Astrocyte of the hippocampus (primary cell): ENCODE measurements at regions not wholly inside any gene's neighbourhood (a gene's known extent, or its start where the extent isn't known, plus 50 kb on each side); places are given as distances from the start of the nearest gene placed in this dataset.

Source experiments
- DNase-seq: peaks from one replicate; pipeline ENCODE4 v3.0.0; 2011; ENCODE audit warnings: low read depth, low spot score

DNA sequence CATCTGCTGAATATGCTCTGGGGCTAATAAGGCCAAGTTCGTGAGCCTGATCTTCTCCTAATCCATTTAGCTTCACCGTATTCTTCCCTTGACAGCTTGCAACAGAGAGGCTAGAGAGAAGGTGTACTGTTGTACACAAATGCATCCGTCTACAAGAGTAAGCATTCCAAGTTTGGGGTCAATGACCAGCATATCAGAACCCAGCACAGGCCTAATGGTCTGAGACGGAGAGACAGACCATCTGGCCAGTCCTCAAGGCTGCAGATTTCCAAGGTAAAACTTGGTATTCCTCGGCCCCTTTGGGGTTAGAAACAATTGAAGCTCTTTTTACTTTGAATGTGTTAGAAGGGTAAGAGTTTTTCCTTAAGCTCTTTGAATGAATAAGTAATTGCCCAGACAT is 481.2 kb upstream of the KLF4 start:
- no peak for DNase-seq

DNA sequence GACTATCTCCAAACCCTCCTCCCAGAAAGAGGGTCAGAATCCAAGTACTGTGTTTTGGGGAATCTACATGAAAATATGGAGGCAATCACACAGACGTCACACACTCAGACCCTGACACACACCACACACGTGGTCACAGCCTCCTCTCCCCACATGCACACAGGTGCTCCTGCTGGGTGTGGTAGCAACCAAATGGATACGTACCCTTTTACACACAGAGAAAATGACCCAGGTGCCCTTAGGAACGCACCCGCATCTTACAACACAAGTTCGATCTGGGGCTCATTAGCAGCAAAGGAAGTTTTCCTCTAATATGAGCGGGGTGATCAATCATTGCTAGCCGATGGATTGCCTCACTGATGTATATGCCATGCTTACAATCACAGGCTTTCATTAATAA is 480.2 kb upstream of the KLF4 start:
- DNase-seq = no peak

DNA sequence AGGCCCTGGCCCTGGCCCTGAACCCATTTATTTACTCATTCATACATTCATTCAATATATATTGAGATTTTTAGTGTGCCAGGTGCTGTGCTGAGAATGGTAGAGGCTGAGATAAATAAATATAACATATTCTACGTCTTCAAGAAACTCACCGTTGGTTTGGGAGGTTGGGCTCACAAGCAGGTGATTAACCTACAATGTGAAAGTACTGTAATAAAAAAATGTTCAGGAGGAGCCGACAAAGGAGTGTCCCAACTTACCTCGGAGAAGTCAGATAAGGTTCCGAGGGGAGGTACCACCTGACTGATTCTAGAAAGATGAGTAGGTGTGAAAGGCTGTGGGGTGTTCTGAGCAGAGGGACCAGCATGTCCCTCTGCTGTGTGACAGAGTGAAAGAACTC is 479.6 kb upstream of the KLF4 start:
- DNase-seq = no peak

DNA sequence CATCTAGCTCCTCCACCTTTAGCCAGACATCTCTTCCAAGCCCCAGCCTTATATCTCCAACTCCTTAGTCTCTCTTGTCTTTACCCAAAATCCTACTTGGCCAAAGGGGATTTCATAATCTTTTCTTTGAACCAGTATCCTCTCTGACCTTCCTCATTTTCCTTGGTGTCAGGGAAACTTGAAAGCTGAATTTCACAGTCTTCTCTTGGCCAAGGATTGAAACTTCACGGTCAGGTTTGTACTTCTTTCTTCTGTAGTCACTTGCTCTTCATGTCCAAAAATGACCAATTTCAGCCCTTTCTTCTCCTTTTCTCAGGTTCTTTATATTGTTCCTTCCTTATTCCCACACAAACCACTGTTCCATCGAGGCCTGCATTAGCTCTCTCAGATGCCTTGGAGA is 473.7 kb upstream of the KLF4 start:
- no peak for DNase-seq

DNA sequence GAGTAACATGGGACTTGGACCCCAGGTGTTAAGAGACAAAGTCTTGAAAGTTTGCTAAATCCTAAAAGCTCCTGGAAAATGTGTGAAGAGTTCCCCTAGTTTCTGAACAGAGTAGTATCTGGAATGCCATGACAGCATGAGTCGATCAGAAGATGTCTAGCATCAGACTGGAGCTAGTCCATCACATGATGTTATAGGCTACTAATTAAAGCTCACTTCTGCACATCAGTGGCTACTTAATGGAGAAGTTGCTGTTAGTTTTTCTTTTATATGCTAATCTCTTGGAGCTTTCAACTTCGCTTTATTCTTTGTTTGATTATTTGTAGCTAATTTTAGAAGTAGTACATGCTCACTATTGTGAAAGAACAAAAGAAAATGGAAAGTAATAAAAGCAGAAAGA is 471.3 kb upstream of the KLF4 start:
- DNase-seq = no peak

DNA sequence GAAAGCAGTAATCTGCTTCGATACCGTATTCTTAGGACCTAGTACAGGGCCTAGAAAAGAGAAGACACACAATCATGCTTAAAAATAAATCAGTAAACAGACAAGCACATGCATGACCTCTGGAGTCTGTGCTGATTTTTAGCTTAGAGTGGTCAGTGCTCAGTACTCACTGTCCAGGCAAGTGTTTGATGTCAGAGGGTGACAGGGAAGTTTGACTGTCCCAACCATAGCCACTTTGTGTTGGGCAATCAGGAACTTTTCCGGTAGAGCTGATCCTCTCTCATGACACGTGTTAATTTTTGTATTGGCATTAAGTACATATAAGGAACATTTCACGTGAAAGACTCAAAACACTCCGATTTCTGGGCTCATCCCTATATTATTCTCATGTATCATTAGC is 464.7 kb upstream of the KLF4 start:
- no peak for DNase-seq

DNA sequence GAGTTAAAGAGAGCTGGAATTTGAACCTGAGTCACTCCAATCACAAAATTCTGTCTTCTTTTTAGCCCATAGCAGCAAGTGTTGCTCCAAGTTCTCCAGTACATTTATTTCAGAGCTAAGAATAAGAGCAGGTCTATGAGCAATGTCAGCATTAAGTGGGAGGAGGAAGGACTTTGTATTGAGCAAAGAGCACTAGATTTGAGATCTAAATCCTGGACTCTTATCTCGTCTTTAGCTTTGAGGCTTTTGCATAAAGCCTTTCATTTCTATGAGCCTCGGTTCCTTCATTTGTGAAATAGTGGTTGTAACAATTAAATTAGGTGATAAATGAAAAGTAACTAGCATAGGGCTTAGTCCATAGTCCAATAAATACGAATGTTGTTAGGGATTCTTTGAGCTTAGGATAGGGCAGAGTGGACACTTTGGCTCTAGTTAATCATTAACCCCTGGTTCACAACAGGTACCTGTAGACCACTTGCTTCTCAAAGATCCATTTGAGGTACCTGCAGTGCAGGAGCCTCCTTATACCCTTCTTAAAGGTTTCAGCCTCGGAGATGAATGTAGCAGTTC is 464.1 kb upstream of the KLF4 start:
- DNase-seq = no peak

DNA sequence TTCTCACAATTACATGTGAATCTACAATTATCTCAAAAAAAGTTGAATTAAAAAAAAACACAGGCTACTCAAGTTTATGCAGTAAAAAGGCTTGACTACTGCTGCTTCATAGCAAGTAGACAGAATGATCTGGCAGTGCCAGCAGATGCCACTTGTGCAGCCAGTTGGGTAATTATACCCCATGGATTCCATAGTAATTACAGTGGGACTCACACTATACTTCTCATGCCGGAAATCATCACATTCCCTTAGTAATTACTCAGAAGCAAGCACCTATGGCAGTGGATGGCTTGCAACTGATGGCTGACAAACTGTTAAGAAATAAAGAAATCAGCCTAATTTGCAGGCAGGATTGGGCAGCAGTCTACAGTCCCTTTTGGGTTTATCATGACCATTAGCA is 463.2 kb upstream of the KLF4 start:
- DNase-seq = peak; percentile 6

DNA sequence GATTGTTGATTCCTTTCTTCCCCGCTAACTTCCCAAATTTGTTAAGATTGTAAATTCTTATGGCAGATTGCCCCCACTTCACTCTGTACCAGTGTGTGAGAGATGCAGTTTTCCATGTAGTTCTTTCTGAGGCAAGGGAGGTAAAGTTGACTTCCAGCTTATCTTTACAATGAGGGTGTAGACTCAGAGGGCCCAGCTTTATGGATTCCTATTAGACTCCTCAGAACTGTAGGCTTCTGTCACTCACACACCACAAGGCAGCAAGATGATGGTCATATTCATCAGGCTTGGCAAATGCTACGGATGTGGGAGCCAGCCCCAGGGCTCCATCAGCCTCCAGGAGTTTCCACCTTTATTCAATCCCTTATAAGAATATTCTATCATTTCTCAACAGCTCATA is 461.9 kb upstream of the KLF4 start:
- DNase-seq = no peak

DNA sequence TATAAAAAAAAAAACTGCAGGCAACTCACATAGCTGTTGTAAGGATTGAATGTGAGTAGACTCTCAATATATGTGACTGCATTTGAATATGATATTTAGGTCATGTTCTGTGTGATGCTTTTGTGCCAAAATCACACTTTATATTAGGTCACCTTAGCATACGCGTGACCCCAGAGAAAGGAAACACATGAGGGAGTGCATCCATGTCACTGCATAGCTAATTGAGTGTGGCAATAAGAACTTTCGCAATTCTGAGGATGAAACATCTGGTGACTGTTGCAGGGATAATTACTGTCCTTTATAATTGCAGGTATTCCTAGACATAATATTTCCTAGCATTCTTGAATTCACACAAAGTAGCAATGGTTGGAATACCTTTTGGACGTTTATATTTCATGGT is 459.5 kb upstream of the KLF4 start:
- DNase-seq = no peak

DNA sequence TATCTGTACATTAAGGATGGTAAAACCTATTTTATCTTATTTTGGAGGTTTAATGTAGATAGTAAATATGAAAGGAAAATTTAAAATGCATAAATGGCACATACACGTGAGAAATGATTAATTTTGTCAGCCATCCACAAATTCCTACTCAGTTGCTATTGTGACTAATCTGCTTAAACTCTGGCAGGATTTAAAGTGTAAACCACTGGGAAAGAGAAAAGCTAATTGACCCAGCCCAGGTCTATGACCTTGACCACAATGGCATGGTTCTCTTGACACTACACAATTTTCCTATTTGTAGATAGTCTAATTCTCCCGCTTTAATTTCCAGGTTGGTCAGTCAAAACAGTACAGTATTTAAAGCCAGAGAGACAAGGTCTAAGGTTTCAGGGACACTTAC is 459.0 kb upstream of the KLF4 start:
- DNase-seq = peak; percentile 4

DNA sequence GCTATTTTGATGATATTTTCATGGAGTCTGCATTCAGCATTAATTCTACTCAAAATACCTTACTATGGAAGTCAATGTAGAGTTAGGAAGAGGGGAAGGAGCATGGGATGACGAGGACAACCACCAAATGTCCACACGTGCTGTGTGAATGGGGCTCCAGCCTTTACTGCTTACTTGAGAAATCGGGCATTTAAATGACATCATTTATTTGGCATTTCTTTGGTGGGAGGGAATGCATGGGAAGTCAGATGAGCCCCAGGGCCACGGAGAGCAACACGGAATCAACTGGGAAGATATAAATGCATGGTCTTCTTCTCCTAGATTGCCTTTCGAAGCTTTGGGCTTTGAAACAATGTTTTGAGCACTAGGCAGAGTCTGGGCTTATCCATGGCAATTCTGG is 458.5 kb upstream of the KLF4 start:
- DNase-seq = peak; percentile 8

DNA sequence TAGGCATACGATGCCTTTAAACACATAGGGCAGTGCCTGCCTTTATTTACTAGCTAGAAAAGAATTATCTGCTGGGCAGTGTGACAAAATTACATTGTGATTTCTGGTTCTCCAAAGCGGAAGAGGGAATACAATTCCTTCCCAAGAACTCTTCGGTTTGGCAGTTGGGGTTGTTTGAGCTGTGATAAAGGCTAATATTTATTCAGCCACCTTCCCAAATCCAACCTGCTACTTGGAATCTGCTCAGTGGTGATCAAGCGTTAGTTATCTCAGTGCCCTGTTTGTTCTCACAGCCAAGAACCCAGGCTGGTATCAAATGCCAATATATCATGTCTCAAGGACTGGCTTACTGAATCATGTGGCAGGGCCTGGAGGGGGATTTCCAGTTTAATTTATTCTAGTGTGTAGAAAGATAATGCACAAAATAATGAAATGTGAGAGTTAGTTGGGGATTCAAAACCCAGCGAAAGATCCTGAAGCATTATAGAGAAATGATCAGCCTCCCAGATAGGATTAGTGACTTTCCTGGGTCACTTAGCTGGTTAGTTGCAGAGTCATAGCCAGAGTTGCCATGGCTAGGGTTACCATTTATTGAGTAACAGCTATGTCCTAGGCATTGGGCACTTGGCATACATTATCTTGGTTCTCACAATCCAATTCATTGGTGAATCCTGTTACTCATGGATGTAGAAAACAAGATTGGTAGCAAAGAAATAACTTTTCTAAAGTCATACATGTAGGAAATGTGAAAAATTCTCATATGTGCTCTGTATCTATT is 457.0 kb upstream of the KLF4 start:
- DNase-seq = no peak

DNA sequence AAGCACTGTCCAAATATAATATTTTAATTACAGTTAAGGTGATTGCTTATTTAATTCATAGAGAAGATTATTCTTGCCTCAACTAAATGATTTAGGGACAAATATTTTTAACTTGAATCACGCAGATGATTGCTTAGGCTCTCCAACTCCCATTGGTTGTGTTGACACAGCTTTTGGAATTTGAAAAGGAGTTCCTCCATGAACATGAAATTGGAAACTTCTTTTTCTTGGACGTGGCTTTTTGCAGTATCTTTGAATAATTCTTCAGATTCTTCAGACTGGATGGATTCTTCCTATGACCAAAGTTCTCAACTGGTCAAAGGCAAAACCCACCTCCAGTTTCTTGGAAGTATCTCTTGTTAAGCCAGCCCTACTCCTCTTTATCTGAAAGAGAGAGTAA is 456.4 kb upstream of the KLF4 start:
- no peak for DNase-seq

DNA sequence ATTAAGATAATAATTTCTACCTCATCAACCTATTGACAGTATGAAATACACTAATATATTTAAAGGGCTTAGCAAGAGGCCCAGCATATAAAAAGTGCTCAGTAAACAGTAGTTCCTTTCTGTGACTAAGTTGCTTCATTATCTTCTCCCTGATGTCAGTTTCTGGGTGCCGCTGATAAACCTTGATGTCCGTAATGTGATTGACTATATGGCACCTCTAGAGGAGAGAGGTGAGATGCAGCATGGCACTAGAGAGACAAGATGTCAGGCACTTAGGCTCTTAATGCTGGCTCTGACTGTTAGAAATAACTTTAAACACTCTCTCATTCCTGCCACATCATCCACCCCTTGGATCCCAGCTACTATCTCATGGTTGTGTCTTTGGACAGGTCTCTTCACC is 455.9 kb upstream of the KLF4 start:
- DNase-seq = no peak

DNA sequence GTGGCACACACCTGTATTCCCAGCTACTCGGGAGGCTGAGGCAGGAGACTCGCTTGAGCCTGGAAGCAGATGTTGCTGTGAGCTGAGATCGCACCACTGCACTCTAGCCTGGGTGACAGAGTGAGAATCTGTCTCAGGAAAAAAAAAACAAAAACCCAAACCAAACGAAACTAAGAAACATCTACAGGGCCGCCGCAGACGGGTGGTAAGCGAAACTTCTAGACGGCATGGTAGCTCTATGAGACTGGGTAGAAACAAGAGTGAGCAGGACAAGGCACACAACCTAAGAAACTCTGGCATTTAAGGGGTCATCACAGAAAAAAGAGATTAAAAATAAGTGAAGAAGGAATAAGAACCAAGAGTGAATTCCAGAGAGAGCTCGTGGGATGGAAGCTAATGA is 454.8 kb upstream of the KLF4 start:
- no peak for DNase-seq

DNA sequence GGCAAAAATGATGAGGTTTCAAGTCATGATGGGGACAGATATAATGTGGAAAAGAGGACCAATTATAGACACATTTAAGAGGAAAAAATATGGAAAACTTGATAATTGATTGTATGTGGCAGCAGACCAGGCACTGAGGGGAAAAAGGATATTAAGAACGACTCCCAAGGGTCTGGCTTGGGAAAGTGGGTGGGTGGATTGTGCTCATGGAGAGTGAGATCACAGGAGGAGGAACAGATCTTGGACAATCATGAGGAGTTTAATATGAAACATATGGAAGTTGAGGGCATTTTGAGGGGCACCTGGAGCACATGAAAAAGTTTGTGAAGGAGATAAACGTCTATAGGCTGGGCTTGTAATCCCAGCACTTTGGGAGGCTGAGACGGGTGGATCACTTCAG is 454.3 kb upstream of the KLF4 start:
- DNase-seq = no peak

DNA sequence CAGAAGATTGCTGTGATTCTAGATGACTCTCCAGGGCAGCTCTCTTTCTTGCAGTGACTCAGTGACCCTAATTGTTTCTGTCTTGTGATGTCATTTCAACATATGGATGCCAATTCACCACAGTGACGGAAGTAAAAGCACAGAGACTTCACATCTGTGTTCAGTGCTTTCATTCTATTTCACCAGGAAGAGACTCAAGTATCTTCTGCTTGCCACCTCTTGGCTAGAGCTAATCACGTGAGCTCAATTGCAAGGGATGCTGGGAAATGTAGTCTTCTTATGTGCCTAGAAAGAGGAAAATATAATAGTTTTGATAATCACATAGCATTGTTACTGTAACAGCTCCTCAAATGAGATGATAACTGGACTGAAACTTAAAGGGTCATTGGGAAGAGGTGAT is 453.3 kb upstream of the KLF4 start:
- DNase-seq = no peak

DNA sequence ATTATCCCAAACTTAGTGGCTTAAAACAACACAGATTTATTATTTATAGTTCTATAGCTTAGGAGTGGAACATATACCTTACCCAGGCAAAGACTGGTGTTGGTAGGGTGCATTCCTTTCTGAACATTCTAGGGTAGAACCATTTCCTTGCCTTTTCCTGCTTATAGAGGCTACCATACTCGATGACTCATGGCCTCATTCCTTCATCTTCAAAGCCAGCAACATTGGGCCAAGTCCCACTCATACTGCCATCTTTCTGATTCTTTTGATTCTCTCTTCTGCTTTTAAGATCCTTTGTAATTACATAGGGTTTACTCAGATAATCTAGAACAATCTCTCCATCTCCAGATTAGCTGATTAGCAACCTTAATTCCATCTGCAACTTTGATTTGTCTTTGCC is 452.7 kb upstream of the KLF4 start:
- DNase-seq = no peak

DNA sequence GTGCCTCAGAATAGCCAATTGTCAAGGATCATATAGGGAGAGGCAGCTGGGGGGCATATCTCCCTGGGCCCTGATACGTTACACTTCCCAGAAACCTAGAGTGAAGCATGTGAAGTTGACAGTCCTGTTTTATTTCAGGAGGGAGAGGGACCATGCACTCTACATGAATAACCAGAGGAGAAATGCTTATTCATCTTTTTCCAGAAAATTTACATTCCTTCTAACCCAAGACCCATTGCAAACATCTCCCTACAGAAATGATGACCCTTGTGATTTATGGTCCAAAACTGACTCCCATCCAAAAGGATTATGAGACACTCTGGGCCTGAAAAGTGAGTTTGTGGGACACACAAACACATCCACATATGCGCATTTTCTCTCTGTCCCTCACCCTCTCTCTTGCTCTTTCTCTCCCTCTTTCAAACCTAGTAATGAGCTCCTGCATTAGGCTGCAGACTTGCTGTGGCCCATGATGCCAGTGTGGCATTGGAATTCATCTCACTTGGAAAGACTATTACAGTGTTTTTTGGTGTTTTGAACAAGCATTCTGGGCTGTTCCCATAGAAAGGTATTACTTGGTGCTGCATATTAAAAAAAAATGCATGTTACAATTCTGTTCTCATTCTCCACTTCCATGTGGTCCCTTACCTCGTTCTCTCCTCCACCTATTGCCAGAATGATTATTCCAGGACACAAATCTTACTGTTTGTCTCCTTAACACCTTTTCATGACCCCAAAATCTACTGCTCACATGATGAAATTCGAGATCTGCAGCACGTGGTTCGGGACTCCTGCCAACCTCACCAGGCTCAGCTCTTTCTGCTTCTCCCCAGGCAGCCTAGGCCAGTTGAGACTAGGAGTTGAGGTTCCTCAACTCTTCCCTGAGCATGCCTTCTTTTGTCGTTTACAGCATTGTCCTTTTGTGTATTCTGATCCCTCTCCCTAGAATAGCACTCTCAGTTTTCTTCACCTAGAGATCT is 451.3 kb upstream of the KLF4 start:
- no peak for DNase-seq

DNA sequence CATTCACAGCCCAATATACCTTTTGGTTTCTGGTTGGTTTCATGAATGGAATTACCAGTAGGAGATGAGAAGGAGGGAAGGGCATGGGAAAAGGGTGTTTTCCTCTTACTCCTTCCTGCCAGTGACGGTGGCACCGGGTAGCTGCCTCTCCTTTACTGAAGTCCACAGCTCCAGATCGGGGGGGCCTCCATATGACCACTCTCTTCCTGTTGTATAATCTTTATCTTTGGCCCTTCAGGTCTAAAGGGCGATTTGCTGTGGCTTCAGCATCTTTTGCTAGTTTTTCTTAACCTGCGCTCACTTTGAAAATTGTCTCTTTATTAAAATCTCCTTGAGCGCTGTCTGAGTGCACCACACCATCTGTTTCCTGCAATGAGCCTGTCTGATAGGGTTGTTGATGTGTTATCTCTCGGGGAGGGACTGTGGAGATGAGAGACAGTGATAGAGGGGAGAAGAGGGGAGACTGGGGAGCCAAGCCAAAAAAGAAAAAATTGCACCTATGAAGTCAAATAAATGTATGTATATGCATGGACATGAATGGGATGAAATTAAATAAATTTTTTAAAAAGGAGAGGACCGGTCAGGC is 449.3 kb upstream of the KLF4 start:
- DNase-seq = no peak

DNA sequence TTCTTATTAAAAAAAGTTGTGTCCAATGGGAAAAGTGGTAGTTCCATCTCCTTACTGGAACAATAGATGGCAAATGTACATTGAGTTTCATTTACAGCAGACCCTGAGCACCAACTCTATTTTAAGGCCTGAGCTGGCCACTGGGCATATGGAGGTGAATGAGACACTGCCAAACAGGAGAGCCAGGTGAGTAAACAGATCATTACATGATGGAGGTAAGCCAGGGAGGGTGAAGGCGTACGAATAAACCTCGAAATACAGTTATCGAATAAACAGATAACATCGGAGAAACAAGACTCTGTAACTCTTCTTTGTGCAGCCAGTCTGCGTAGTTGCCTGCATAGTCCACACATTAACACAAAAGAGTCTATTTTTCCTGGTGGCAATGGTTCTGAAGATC is 446.4 kb upstream of the KLF4 start:
- DNase-seq = no peak
